Fibroblast of the aortic adventitia (primary cell): ENCODE measurements at regions not wholly inside any gene's neighbourhood (a gene's known extent, or its start where the extent isn't known, plus 50 kb on each side); places are given as distances from the start of the nearest gene placed in this dataset.
"Not testable (repeated sequence)": the region's sequence is repeated elsewhere in the genome, so short reads cannot be mapped to it uniquely, and the experiment has no call there.

Experiments
- DNase-seq: peaks from one replicate; pipeline ENCODE4 v3.0.0-alpha.2; 2010; ENCODE audit warnings: low read depth
- H3K4me3 ChIP-seq: 2 replicates; pipeline ENCODE4 v1.5.1; 2011; ENCODE audit warnings: low read depth, mild to moderate bottlenecking, control low read depth, low read length, moderate library complexity
- TF ChIP-seq, protein P1 (sequence below): IDR thresholded peaks from 2 replicates; pipeline ENCODE4 v1.5.1; 2011; ENCODE audit warnings: mild to moderate bottlenecking, low read length, control low read depth, inconsistent platforms; ENCODE audit not compliant: insufficient read depth

- no peak overlapping the region for H3K4me3 ChIP-seq
- TF ChIP-seq, protein P1, sequence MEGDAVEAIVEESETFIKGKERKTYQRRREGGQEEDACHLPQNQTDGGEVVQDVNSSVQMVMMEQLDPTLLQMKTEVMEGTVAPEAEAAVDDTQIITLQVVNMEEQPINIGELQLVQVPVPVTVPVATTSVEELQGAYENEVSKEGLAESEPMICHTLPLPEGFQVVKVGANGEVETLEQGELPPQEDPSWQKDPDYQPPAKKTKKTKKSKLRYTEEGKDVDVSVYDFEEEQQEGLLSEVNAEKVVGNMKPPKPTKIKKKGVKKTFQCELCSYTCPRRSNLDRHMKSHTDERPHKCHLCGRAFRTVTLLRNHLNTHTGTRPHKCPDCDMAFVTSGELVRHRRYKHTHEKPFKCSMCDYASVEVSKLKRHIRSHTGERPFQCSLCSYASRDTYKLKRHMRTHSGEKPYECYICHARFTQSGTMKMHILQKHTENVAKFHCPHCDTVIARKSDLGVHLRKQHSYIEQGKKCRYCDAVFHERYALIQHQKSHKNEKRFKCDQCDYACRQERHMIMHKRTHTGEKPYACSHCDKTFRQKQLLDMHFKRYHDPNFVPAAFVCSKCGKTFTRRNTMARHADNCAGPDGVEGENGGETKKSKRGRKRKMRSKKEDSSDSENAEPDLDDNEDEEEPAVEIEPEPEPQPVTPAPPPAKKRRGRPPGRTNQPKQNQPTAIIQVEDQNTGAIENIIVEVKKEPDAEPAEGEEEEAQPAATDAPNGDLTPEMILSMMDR: no peak
- no peak for DNase-seq
Measured at GRCh38 chr22:23383491-23384361, 196.4 kb downstream of the IGLL1 start.

DNA sequence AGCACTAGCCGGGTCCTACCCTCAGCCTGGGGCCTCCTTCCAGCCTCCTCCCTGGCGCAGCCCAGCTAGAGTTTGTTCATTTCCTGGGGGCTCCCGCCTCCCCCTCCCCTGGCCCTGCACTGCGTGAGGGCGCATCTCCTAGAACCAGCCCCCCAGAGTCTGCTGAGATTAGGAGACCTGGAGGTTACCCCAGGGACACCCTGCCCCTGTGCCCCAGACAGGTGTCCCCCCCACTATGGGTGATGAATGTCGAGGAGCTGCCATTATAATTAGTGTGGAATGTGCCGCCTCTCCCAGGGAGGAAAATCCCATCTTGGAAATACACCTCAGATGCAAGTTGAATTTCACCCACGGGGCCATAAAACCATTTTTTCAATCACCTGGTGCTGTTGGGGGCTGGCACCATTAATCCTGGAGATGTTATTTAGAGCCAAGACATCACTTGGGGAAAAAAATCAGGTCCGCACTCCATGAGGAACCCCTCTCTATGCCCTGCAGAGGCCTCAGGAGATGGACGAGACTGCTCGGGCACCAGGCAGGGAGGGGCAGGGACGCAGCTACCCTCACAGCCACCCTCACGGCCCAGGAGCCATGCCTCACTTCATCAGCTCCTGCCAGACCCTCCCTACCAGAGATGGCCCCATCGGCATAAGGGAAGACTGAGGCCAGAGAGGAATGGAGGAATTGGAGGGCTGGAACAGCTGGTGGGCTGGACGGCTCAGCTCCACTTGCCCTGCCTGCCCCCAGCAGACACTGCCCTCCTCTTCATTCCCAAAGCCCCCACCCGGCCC is 197.5 kb downstream of the IGLL1 start:
- DNase-seq: no peak
- H3K4me3 ChIP-seq: no peak overlapping the region
- TF ChIP-seq, protein P1: no peak

- TF ChIP-seq, protein P1: no peak
- H3K4me3 ChIP-seq: no peak overlapping the region
- no peak for DNase-seq
Measured at GRCh38 chr22:23381661-23382427, 198.2 kb downstream of the IGLL1 start.

DNA sequence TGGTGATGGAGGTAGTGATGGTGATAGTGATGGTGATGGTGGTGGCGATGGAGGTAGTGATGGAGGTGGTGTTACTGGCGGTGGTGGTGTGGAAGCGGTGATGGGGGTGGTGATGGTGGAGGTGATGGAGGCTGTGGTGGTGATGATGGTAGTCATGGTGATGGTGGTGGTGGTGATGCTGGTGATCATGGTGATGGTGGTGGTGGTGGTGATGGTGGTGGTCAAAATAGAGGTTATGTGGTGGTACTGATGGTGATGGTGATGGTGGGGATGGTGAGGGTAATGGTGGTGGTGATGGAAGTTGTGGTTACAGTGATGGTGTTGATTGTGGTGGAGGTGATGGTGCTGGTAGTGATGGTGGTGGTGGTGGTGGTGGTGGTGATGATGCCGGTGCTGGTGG is 199.2 kb downstream of the IGLL1 start:
- no peak for DNase-seq
- TF ChIP-seq, protein P1: no peak
- no peak overlapping the region for H3K4me3 ChIP-seq

- no peak overlapping the region for H3K4me3 ChIP-seq
- no peak for DNase-seq
- TF ChIP-seq, protein P1: no peak
Measured at GRCh38 chr22:23380230-23380573, 199.9 kb downstream of the IGLL1 start.

DNA sequence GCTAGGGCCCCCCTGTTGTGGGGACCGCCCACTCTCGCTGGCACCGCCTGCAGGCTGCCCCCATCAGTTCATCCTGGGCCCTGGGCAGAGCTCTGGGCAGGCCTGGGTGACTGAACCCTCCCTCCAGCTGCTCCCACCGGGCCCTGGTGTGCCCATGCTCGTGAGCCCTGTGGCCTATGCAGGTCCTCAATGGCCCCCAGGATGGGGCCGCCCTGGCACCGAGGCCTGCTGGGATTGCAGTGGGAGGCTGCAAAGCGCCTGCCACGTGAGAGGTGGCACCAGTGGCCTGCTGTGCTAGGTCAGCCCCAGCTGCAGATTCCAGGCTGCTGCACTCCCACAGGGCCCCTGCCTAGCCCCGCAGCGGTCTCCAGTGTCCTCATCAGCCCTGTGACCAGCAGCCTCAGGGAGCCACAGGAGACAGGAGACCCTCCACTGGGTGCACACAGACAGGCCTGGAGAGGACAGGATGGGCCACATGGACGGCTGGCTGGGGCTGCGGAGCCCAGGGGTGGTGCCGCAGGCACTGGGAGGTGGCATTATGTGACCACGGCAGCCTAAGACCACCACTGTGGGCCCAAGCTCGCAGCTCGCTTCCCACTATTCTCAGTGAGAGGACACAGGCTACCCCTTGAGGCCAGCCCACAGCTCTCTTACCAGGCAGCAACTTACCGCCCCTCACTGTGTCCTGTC is 199.4 kb downstream of the BCR start:
- DNase-seq, H3K4me3 ChIP-seq: not testable (repeated sequence)
